H1 (cell line): ENCODE measurements at regions not wholly inside any gene's neighbourhood (a gene's known extent, or its start where the extent isn't known, plus 50 kb on each side); places are given as distances from the start of the nearest gene placed in this dataset.

Experiments used
- CTCF ChIA-PET: fragments of 300-600 bp; sonication (Branson Sonifier 250); formaldehyde crosslinking; loops from one replicate; lab custom pipeline; 2021; ENCODE audit not compliant: partially characterized antibody; lab: Charles Lee
- POLR2A ChIA-PET: fragments of 300-600 bp; sonication (Branson Sonifier 250); formaldehyde crosslinking; loops from one replicate; lab custom pipeline; 2021; ENCODE audit warnings: inconsistent platforms; ENCODE audit not compliant: partially characterized antibody; lab: Charles Lee
- DNase-seq, 2 experiments: peaks; one replicate each; pipeline versions ENCODE4 v3.0.0 to v3.0.0-alpha.2; 2010 to 2022; ENCODE audit warnings: low spot score in 2 of 2, low read depth in 1 of 2, mixed read lengths in 1 of 2
- FAIRE-seq: peaks from 2 replicates; lab custom pipeline; 2011; peaks lifted over from hg19 to GRCh38; lab: Jason Lieb, UNC
- H2AFZ ChIP-seq: 2 replicates; pipeline ENCODE4 v1.8.1; 2012; ENCODE audit warnings: low read length, inconsistent platforms
- H2AK5ac ChIP-seq: 2 replicates; pipeline ENCODE4 v1.6.1; 2013; ENCODE audit warnings: low read depth, low read length
- H2BK120ac ChIP-seq: replicated peaks from 2 replicates; pipeline ENCODE3; 2013; ENCODE audit warnings: low read depth, low read length, inconsistent platforms
- H2BK12ac ChIP-seq: 2 replicates; pipeline ENCODE4 v1.6.1; 2013; ENCODE audit warnings: low read depth, low read length
- H2BK15ac ChIP-seq: 2 replicates; pipeline ENCODE4 v1.6.1; 2013; ENCODE audit warnings: low read length
- H2BK20ac ChIP-seq: 2 replicates; pipeline ENCODE4 v1.6.1; 2013; ENCODE audit warnings: low read length
- H2BK5ac ChIP-seq: 2 replicates; pipeline ENCODE4 v1.6.1; 2013; ENCODE audit warnings: low read depth, low read length
- H3K14ac ChIP-seq: 2 replicates; pipeline ENCODE4 v1.6.1; 2013; ENCODE audit warnings: inconsistent platforms; ENCODE audit not compliant: insufficient read length
- H3K18ac ChIP-seq: 2 replicates; pipeline ENCODE4 v1.6.1; 2013; ENCODE audit warnings: low read length; ENCODE audit errors: extremely low read depth
- H3K23ac ChIP-seq: 2 replicates; pipeline ENCODE4 v1.6.1; 2013; ENCODE audit warnings: inconsistent platforms; ENCODE audit not compliant: insufficient read length
- H3K23me2 ChIP-seq: 2 replicates; pipeline ENCODE4 v1.6.1; 2013; ENCODE audit warnings: low read depth, low read length
- H3K27ac ChIP-seq: 2 replicates; pipeline ENCODE4 v1.6.1; 2011; ENCODE audit warnings: low read depth, low read length, inconsistent platforms
- H3K27me3 ChIP-seq, 4 experiments: replicated peaks in 1 of 4; 1 replicate in 1 of 4; 2 replicates in 3 of 4; pipeline versions ENCODE4 v1.6.1 to v1.8.1; 2011 to 2013; ENCODE audit warnings: low read length in 3 of 4, mild to moderate bottlenecking in 3 of 4, inconsistent platforms in 2 of 4, mixed read lengths in 2 of 4, moderate library complexity in 1 of 4; ENCODE audit not compliant: control insufficient read depth in 3 of 4, insufficient read depth in 3 of 4; ENCODE audit errors: extremely low read depth in 1 of 4
- H3K36me3 ChIP-seq, 4 experiments: 2 replicates each; pipeline versions ENCODE4 v1.6.1 to v1.8.1; 2011 to 2013; ENCODE audit warnings: mild to moderate bottlenecking in 4 of 4, low read length in 3 of 4, moderate library complexity in 2 of 4, control low read depth in 1 of 4, inconsistent platforms in 1 of 4; ENCODE audit not compliant: insufficient read depth in 4 of 4, control insufficient read depth in 2 of 4
- H3K4ac ChIP-seq: replicated peaks from 2 replicates; pipeline ENCODE3; 2013; ENCODE audit warnings: low read length, low read depth, mixed read lengths, inconsistent platforms; ENCODE audit not compliant: insufficient read length
- H3K4me1 ChIP-seq, 4 experiments: replicated peaks in 1 of 4; 1 replicate in 1 of 4; 2 replicates in 3 of 4; pipeline versions ENCODE4 v1.6.1 to v1.8.1; 2011 to 2013; ENCODE audit warnings: low read length in 3 of 4, inconsistent platforms in 2 of 4, mixed read lengths in 1 of 4; ENCODE audit not compliant: insufficient read depth in 4 of 4, control insufficient read depth in 3 of 4
- H3K4me2 ChIP-seq, 2 experiments: 2 replicates each; pipeline versions ENCODE4 v1.6.1 to v1.8.1; 2011 to 2013; ENCODE audit warnings: low read depth in 2 of 2, low read length in 2 of 2, control low read depth in 1 of 2, inconsistent platforms in 1 of 2, mild to moderate bottlenecking in 1 of 2; ENCODE audit not compliant: insufficient read depth in 1 of 2
- H3K4me3 ChIP-seq, 4 experiments: fragments of 200-600, 300-600 bp in 1 of 4; sonication (generic), shearing (Covaris generic), sonication (Bioruptor Twin) in 1 of 4; 2 replicates each; pipeline versions ENCODE4 v1.5.1 to v1.8.1; 2011 to 2016; ENCODE audit warnings: low read length in 4 of 4, low read depth in 3 of 4, control low read depth in 2 of 4, inconsistent platforms in 2 of 4, mild to moderate bottlenecking in 2 of 4, mixed read lengths in 1 of 4, moderate library complexity in 1 of 4; ENCODE audit not compliant: insufficient read depth in 2 of 4; ENCODE audit errors: extremely low read depth in 1 of 4
- H3K56ac ChIP-seq: replicated peaks from 2 replicates; pipeline ENCODE3; 2013; ENCODE audit warnings: low read depth, mild to moderate bottlenecking, mixed read lengths, low read length, inconsistent platforms; ENCODE audit not compliant: insufficient read length
- H3K79me1 ChIP-seq: 2 replicates; pipeline ENCODE4 v1.6.1; 2013; ENCODE audit warnings: low read depth, low read length, control low read depth
- H3K79me2 ChIP-seq, 2 experiments: 2 replicates each; pipeline versions ENCODE4 v1.6.1 to v1.8.1; 2012 to 2013; ENCODE audit warnings: low read length in 2 of 2, mild to moderate bottlenecking in 2 of 2, inconsistent platforms in 1 of 2; ENCODE audit not compliant: insufficient read depth in 2 of 2, control insufficient read depth in 1 of 2
- H3K9ac ChIP-seq, 4 experiments: replicated peaks in 1 of 4; 1 replicate in 1 of 4; 2 replicates in 3 of 4; pipeline versions ENCODE4 v1.6.1 to v1.8.1; 2011 to 2013; ENCODE audit warnings: low read depth in 3 of 4, low read length in 3 of 4, control low read depth in 2 of 4, mild to moderate bottlenecking in 2 of 4, moderate library complexity in 2 of 4, inconsistent platforms in 1 of 4; ENCODE audit errors: extremely low read depth in 1 of 4
- H3K9me3 ChIP-seq, 2 experiments: 2 replicates each; pipeline versions ENCODE4 v1.6.1 to v1.8.1; 2012 to 2013; ENCODE audit warnings: mild to moderate bottlenecking in 2 of 2, moderate library complexity in 2 of 2, control low read depth in 1 of 2, inconsistent platforms in 1 of 2, low read depth in 1 of 2, low read length in 1 of 2, mixed read lengths in 1 of 2; ENCODE audit not compliant: insufficient read depth in 2 of 2
- H4K20me1 ChIP-seq, 2 experiments: replicated peaks in 1 of 2; 2 replicates each; pipeline versions ENCODE3 to v1.8.1; 2011 to 2013; ENCODE audit warnings: inconsistent platforms in 2 of 2, low read length in 2 of 2, mild to moderate bottlenecking in 1 of 2; ENCODE audit not compliant: insufficient read depth in 2 of 2, control insufficient read depth in 1 of 2
- H4K5ac ChIP-seq: 2 replicates; pipeline ENCODE4 v1.6.1; 2013; ENCODE audit warnings: low read length, low read depth, mixed read lengths, inconsistent platforms; ENCODE audit not compliant: insufficient read length
- H4K8ac ChIP-seq: 2 replicates; pipeline ENCODE4 v1.8.0; 2013; ENCODE audit warnings: mild to moderate bottlenecking, moderate library complexity, low read length, inconsistent platforms; ENCODE audit not compliant: insufficient read depth; ENCODE audit errors: extremely low read depth
- H4K91ac ChIP-seq: replicated peaks from 2 replicates; pipeline ENCODE3; 2013; ENCODE audit warnings: low read length, mixed read lengths, inconsistent platforms; ENCODE audit not compliant: insufficient read length
- ASH2L ChIP-seq: fragments of 200-600, 300-600 bp; sonication (generic); IDR thresholded peaks from one replicate; pipeline ENCODE4 v1.7.1; 2017; ENCODE audit warnings: low read length
- BRCA1 ChIP-seq: IDR thresholded peaks from 2 replicates; pipeline ENCODE4 v1.6.1; 2012; ENCODE audit warnings: low read depth, low read length, improper control_type of control experiment
- CBX5 ChIP-seq: fragments of 300-800, 300-1000 bp; sonication (generic); IDR thresholded peaks from 2 replicates; pipeline ENCODE4 v1.7.1; 2016; ENCODE audit warnings: antibody characterized with exemption, low read length, low read depth
- EZH2 ChIP-seq: fragments of 200-600 bp; sonication (generic); IDR thresholded peaks from 2 replicates; pipeline ENCODE4 v1.7.1; 2012; ENCODE audit warnings: low read depth, mild to moderate bottlenecking, moderate library complexity, low read length, inconsistent platforms; ENCODE audit not compliant: severe bottlenecking
- MAFK ChIP-seq: IDR thresholded peaks from 2 replicates; pipeline ENCODE4 v1.6.1; 2012; ENCODE audit warnings: low read depth, mild to moderate bottlenecking, improper control_type of control experiment, low read length
- PHF8 ChIP-seq: fragments of 200-600 bp; sonication (generic); conservative IDR thresholded peaks from 2 replicates; pipeline ENCODE4 v1.7.1; 2012; ENCODE audit warnings: low read depth, mild to moderate bottlenecking, inconsistent platforms, low read length, moderate library complexity
- SIN3A ChIP-seq, 2 experiments: IDR thresholded peaks in 1 of 2; conservative IDR thresholded peaks in 1 of 2; 2 replicates each; pipeline ENCODE4 v1.6.1; 2011 to 2012; ENCODE audit warnings: low read length in 2 of 2, improper control_type of control experiment in 1 of 2, low read depth in 1 of 2, mild to moderate bottlenecking in 1 of 2
- SP4 ChIP-seq: IDR thresholded peaks from 2 replicates; pipeline ENCODE4 v1.6.1; 2012; ENCODE audit warnings: low read length, inconsistent platforms
- WGBS, 2 experiments: shearing (Covaris generic) in 1 of 2; methylation state at CpG; one replicate each; pipeline versions ENCODE4 v1.1.6 to v1.1.7; 2013 to 2015; ENCODE audit warnings: low lambda C conversion rate in 2 of 2, mixed read lengths in 2 of 2, inconsistent platforms in 1 of 2, low coverage in 1 of 2, missing lambda C conversion rate in 1 of 2; ENCODE audit not compliant: insufficient replicate concordance in 2 of 2, insufficient coverage in 1 of 2, insufficient read length in 1 of 2; ENCODE audit errors: extremely low coverage in 1 of 2, missing lambda C conversion rate in 1 of 2; 5-methylcytosine and 5-hydroxymethylcytosine counted together

- no peaks in the 10 kb centered on the region for H3K36me3 ChIP-seq
- no peak overlapping the region for H2BK15ac ChIP-seq
- H3K4me2 ChIP-seq: no peak overlapping the region
- no peak for TF ChIP-seq CBX5
- no peak for TF ChIP-seq ASH2L
- no peak for TF ChIP-seq SIN3A (conservative IDR thresholded peaks at IDR 0.05 in 1 of 2, IDR thresholded peaks at IDR 0.05 in 1 of 2; ENCODE audit: low read depth in 1 of 2, low read length in 2 of 2)
- no peak for TF ChIP-seq BRCA1
- no peak for TF ChIP-seq PHF8
- TF ChIP-seq MAFK: no peak
- no peak for TF ChIP-seq SP4
- no peak for TF ChIP-seq EZH2
- CTCF ChIA-PET: no interaction called here
- H2AFZ ChIP-seq: no peak overlapping the region
- H3K27me3 ChIP-seq: no peaks in the 10 kb centered on the region
- no peak overlapping the region for H3K56ac ChIP-seq
- H3K9ac ChIP-seq: no peak overlapping the region
- H4K5ac ChIP-seq: no peak overlapping the region
- H3K4ac ChIP-seq: no peak overlapping the region
- no peak overlapping the region for H3K27ac ChIP-seq
- H3K79me2 ChIP-seq: no peaks in the 10 kb centered on the region
- H3K23ac ChIP-seq: no peak overlapping the region
- H2BK120ac ChIP-seq: no peak overlapping the region
- no peak overlapping the region for H3K4me3 ChIP-seq
- FAIRE-seq (no peak), DNase-seq (no peak)
- POLR2A ChIA-PET: no interaction called here
- no peak overlapping the region for H2AK5ac ChIP-seq
- H4K20me1 ChIP-seq: no peaks in the 10 kb centered on the region
- no peaks in the 10 kb centered on the region for H3K9me3 ChIP-seq
- no peak overlapping the region for H2BK12ac ChIP-seq
- no peak overlapping the region for H3K18ac ChIP-seq
- no peak overlapping the region for H4K91ac ChIP-seq
- H3K4me1 ChIP-seq: peaks cover 0 to 4% (median 0%) of the 10 kb centered on the region in 4 experiments; a peak in 2 of 7 replicates
- WGBS, 2 experiments: 93% methylated on average over 3 of the region's 3 CpGs; no CpG with 5 or more reads in 1 of the 2 experiments
- no peak overlapping the region for H2BK20ac ChIP-seq
- H3K79me1 ChIP-seq: no peaks in the 10 kb centered on the region
- H4K8ac ChIP-seq: no peak overlapping the region
- no peak overlapping the region for H2BK5ac ChIP-seq
- H3K23me2 ChIP-seq: no peaks in the 10 kb centered on the region; the same call in 1 of the 2 replicates
- no peak overlapping the region for H3K14ac ChIP-seq
Measured at GRCh38 chr12:25793196-25793595, 165.3 kb upstream of the RASSF8 start.
